Adipocyte (in vitro differentiated cells): ENCODE measurements at regions not wholly inside any gene's neighbourhood (a gene's known extent, or its start where the extent isn't known, plus 50 kb on each side); places are given as distances from the start of the nearest gene placed in this dataset.
"Not testable (repeated sequence)": the region's sequence is repeated elsewhere in the genome, so short reads cannot be mapped to it uniquely, and the experiment has no call there.

Experiments used
- DNase-seq: peaks from one replicate; pipeline ENCODE4 v3.0.0-alpha.2; 2015; ENCODE audit warnings: low read depth
- H3K27me3 ChIP-seq: replicated peaks from 2 replicates; pipeline ENCODE4 v1.7.0; 2013; ENCODE audit warnings: mild to moderate bottlenecking, low read length, moderate library complexity; ENCODE audit not compliant: control insufficient read depth, insufficient read depth
- H3K36me3 ChIP-seq: 2 replicates; pipeline ENCODE4 v1.7.0; 2013; ENCODE audit warnings: low read length, mild to moderate bottlenecking, moderate library complexity; ENCODE audit not compliant: control insufficient read depth, insufficient read depth, severe bottlenecking
- H3K4me1 ChIP-seq: 2 replicates; pipeline ENCODE4 v1.7.0; 2013; ENCODE audit warnings: mild to moderate bottlenecking, low read length, moderate library complexity; ENCODE audit not compliant: control insufficient read depth, insufficient read depth
- H3K4me3 ChIP-seq: 2 replicates; pipeline ENCODE4 v1.7.0; 2013; ENCODE audit warnings: mild to moderate bottlenecking, low read length, moderate library complexity
- H3K9ac ChIP-seq: 2 replicates; pipeline ENCODE4 v1.7.0; 2013; ENCODE audit warnings: mild to moderate bottlenecking, low read length, moderate library complexity
- H3K9me3 ChIP-seq: 2 replicates; pipeline ENCODE4 v1.7.0; 2013; ENCODE audit warnings: mild to moderate bottlenecking, low read length, moderate library complexity; ENCODE audit not compliant: control insufficient read depth

- Histone ChIP-seq H3K9ac (no peak overlapping the region), H3K9me3 (peaks cover 6% of the 10 kb centered on the region), H3K4me3 (no peak overlapping the region), H3K27me3 (peaks cover 8% of the 10 kb centered on the region), H3K36me3 (no peaks in the 10 kb centered on the region), H3K4me1 (no peaks in the 10 kb centered on the region)
- DNase-seq: no peak
Measured at GRCh38 chr12:124132530-124132929, 159.5 kb downstream of the ZNF664 start.

GRCh38 chr12:124136796-124137195 lies 158.1 kb upstream of the RFLNA start:
- H3K9me3 ChIP-seq: peaks cover 14% of the 10 kb centered on the region
- no peaks in the 10 kb centered on the region for H3K36me3 ChIP-seq
- no peak for DNase-seq
- H3K4me3 ChIP-seq: no peak overlapping the region
- no peak overlapping the region for H3K9ac ChIP-seq
- peaks cover 10% of the 10 kb centered on the region for H3K27me3 ChIP-seq
- no peaks in the 10 kb centered on the region for H3K4me1 ChIP-seq

- no peak for DNase-seq
- Histone ChIP-seq H3K9me3 (peaks cover 34% of the 10 kb centered on the region), H3K4me1 (no peaks in the 10 kb centered on the region), H3K36me3 (no peaks in the 10 kb centered on the region), H3K27me3 (peaks cover 11% of the 10 kb centered on the region), H3K4me3 (no peak overlapping the region), H3K9ac (no peak overlapping the region)
Measured at GRCh38 chr12:124140944-124141486, 153.9 kb upstream of the RFLNA start.

GRCh38 chr12:124141611-124142010 lies 153.3 kb upstream of the RFLNA start:
- not testable (repeated sequence) for H3K4me1 ChIP-seq, DNase-seq, H3K36me3 ChIP-seq, H3K4me3 ChIP-seq, H3K9ac ChIP-seq
- peaks cover 11% of the 10 kb centered on the region for H3K27me3 ChIP-seq
- peaks cover 34% of the 10 kb centered on the region for H3K9me3 ChIP-seq

GRCh38 chr12:124142395-124143035 lies 152.4 kb upstream of the RFLNA start:
- Histone ChIP-seq H3K4me1 (no peaks in the 10 kb centered on the region), H3K36me3 (no peaks in the 10 kb centered on the region), H3K4me3 (no peak overlapping the region), H3K9me3 (peaks cover 28% of the 10 kb centered on the region), H3K27me3 (peaks cover 13% of the 10 kb centered on the region), H3K9ac (no peak overlapping the region)
- no peak for DNase-seq

GRCh38 chr12:124143726-124144125 lies 151.2 kb upstream of the RFLNA start:
- Histone ChIP-seq H3K27me3 (peaks cover 23% of the 10 kb centered on the region), H3K9ac (no peak overlapping the region), H3K9me3 (peaks cover 29% of the 10 kb centered on the region), H3K4me1 (no peaks in the 10 kb centered on the region), H3K36me3 (no peaks in the 10 kb centered on the region), H3K4me3 (no peak overlapping the region)
- no peak for DNase-seq

GRCh38 chr12:124144531-124145194 lies 150.2 kb upstream of the RFLNA start:
- Histone ChIP-seq H3K9ac (no peak overlapping the region), H3K4me1 (no peaks in the 10 kb centered on the region), H3K36me3 (no peaks in the 10 kb centered on the region), H3K9me3 (peaks cover 34% of the 10 kb centered on the region), H3K27me3 (peaks cover 27% of the 10 kb centered on the region), H3K4me3 (no peak overlapping the region)
- DNase-seq: no peak

- Histone ChIP-seq H3K4me3 (no peak overlapping the region), H3K4me1 (no peaks in the 10 kb centered on the region), H3K9me3 (peaks cover 36% of the 10 kb centered on the region)
Measured at GRCh38 chr12:124147027-124147426, 147.9 kb upstream of the RFLNA start.

GRCh38 chr12:124147575-124147974 lies 147.3 kb upstream of the RFLNA start:
- DNase-seq: no peak
- peaks cover 33% of the 10 kb centered on the region for H3K27me3 ChIP-seq
- H3K4me1 ChIP-seq: peaks cover 3% of the 10 kb centered on the region
- H3K9ac ChIP-seq: no peak overlapping the region
- no peaks in the 10 kb centered on the region for H3K36me3 ChIP-seq
- no peak overlapping the region for H3K4me3 ChIP-seq
- H3K9me3 ChIP-seq: peaks cover 31% of the 10 kb centered on the region

More at GRCh38 chr12:124147027-124147426, 147.9 kb upstream of the RFLNA start:
- Histone ChIP-seq H3K27me3 (peaks cover 33% of the 10 kb centered on the region), H3K36me3 (no peaks in the 10 kb centered on the region), H3K9ac (no peak overlapping the region)
- no peak for DNase-seq

- no peak for DNase-seq
- Histone ChIP-seq H3K27me3 (peaks cover 33% of the 10 kb centered on the region), H3K36me3 (no peaks in the 10 kb centered on the region), H3K9me3 (peaks cover 20% of the 10 kb centered on the region), H3K9ac (no peak overlapping the region), H3K4me3 (no peak overlapping the region), H3K4me1 (peaks cover 4% of the 10 kb centered on the region)
Measured at GRCh38 chr12:124148481-124149273, 146.2 kb upstream of the RFLNA start.

GRCh38 chr12:124149287-124149686 lies 145.6 kb upstream of the RFLNA start:
- DNase-seq: no peak
- Histone ChIP-seq H3K9ac (no peak overlapping the region), H3K27me3 (peaks cover 36% of the 10 kb centered on the region), H3K4me1 (peaks cover 4% of the 10 kb centered on the region), H3K36me3 (no peaks in the 10 kb centered on the region), H3K4me3 (no peak overlapping the region), H3K9me3 (peaks cover 20% of the 10 kb centered on the region)
